ENCODE measurements at regions not wholly inside any gene's neighbourhood (a gene's known extent, or its start where the extent isn't known, plus 50 kb on each side); places are given as distances from the start of the nearest gene placed in this dataset.

- H2BK120ac ChIP-seq (ENCODE audit: low read depth, low read length, poor library complexity, severe bottlenecking), result no peak overlapping the region
- H3K9me3 ChIP-seq (ENCODE audit: control insufficient read depth, low read depth, low read length), result peaks cover under 1% of the 10 kb centered on the region
- H3K27ac ChIP-seq (ENCODE audit: insufficient read length, low read depth, low read length), result no peak overlapping the region
- no peak overlapping the region for H4K8ac ChIP-seq (replicated peaks; ENCODE audit: insufficient read length, low read depth, low read length)
- no peaks in the 10 kb centered on the region for H3K79me2 ChIP-seq (ENCODE audit: insufficient read depth, low read length)
- no peaks in the 10 kb centered on the region for H3K79me1 ChIP-seq (ENCODE audit: insufficient read depth, low read depth, low read length, poor library complexity, severe bottlenecking)
- no peak overlapping the region for H3K23ac ChIP-seq (ENCODE audit: insufficient read length, low read depth, low read length)
- DNase-seq, result no peak
- H4K5ac ChIP-seq (ENCODE audit: insufficient read length, low read depth, low read length), result no peak overlapping the region
- no peak overlapping the region for H3K56ac ChIP-seq (ENCODE audit: insufficient read length, low read depth, low read length)
- Mint-ChIP-seq H3K4me1 (no peaks in the 10 kb centered on the region), H3K9me3 (peaks cover 24 to 27% of the 10 kb centered on the region in 2 experiments), H3K4me3 (no peak overlapping the region), H3K27me3 (ENCODE audit: low read depth) (no peaks in the 10 kb centered on the region), H3K36me3 (ENCODE audit: insufficient read depth in 1 of 3, low read depth in 3 of 3) (peaks cover 13 to 24% (median 15%) of the 10 kb centered on the region in 3 experiments), H3K27ac (no peak overlapping the region)
- H3K4ac ChIP-seq (ENCODE audit: low read depth, low read length), result no peak overlapping the region
- H3T11ph ChIP-seq (ENCODE audit: low read length), result no peak overlapping the region
- no peak overlapping the region for H2BK12ac ChIP-seq (ENCODE audit: insufficient read length, low read depth, low read length)
- H2AK5ac ChIP-seq (ENCODE audit: insufficient read length, low read length), result no peak overlapping the region
- no peak overlapping the region for H3K9ac ChIP-seq (ENCODE audit: extremely low read depth, insufficient read length, low read length)
- no peak overlapping the region for H4K91ac ChIP-seq (ENCODE audit: insufficient read length, low read depth, low read length)
- H3K4me1 ChIP-seq (ENCODE audit: insufficient read depth, low read length), result no peaks in the 10 kb centered on the region
- H2BK15ac ChIP-seq (ENCODE audit: low read depth, low read length), result no peak overlapping the region
- no peak overlapping the region for H2BK20ac ChIP-seq (ENCODE audit: low read depth, low read length, poor library complexity, severe bottlenecking)
- H3K14ac ChIP-seq (ENCODE audit: insufficient read depth, low read length), result no peak overlapping the region
- H4K20me1 ChIP-seq (ENCODE audit: control insufficient read depth, insufficient read depth, insufficient read length), result no peaks in the 10 kb centered on the region
- no peak overlapping the region for H3K4me2 ChIP-seq (ENCODE audit: insufficient read depth, insufficient read length, low read length)
- H2BK5ac ChIP-seq (ENCODE audit: insufficient read length, low read length), result no peak overlapping the region
- H2AFZ ChIP-seq (ENCODE audit: low read length), result no peak overlapping the region
- TF ChIP-seq, protein P1, sequence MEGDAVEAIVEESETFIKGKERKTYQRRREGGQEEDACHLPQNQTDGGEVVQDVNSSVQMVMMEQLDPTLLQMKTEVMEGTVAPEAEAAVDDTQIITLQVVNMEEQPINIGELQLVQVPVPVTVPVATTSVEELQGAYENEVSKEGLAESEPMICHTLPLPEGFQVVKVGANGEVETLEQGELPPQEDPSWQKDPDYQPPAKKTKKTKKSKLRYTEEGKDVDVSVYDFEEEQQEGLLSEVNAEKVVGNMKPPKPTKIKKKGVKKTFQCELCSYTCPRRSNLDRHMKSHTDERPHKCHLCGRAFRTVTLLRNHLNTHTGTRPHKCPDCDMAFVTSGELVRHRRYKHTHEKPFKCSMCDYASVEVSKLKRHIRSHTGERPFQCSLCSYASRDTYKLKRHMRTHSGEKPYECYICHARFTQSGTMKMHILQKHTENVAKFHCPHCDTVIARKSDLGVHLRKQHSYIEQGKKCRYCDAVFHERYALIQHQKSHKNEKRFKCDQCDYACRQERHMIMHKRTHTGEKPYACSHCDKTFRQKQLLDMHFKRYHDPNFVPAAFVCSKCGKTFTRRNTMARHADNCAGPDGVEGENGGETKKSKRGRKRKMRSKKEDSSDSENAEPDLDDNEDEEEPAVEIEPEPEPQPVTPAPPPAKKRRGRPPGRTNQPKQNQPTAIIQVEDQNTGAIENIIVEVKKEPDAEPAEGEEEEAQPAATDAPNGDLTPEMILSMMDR (conservative IDR thresholded peaks at IDR 0.05), result no peak
- no peaks in the 10 kb centered on the region for H3K27me3 ChIP-seq (ENCODE audit: insufficient read depth, low read length)
- no peak overlapping the region for H3K18ac ChIP-seq (ENCODE audit: insufficient read length, low read depth, low read length)
- H3K23me2 ChIP-seq (ENCODE audit: insufficient read length, low read depth, low read length, poor library complexity, severe bottlenecking), result no peaks in the 10 kb centered on the region
Observed at GRCh38 chr3:164781755-164782154, 296.5 kb downstream of the SI start.
